ENCODE measurements at regions not wholly inside any gene's neighbourhood (a gene's known extent, or its start where the extent isn't known, plus 50 kb on each side); places are given as distances from the start of the nearest gene placed in this dataset.

DNA sequence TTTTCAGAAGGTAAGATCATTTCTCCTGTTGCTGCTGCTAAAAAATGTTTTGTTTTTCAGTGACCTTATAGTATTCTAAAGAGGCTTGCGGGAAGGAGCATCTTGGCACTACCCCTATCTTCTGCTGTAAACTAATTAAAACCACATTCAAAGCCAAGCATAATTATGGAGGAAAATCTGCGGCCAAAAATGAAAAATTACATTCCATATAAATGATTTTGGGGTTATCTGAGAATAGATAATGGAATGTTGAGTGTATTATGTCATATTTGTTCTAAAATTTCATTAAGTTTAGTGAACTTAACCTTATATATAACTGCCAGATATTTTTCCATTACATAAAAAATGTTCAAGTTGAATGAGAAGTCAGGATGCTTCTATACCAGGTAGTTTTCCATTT, 170.4 kb upstream of the TMC3 start:
- TF ChIP-seq, protein P1, sequence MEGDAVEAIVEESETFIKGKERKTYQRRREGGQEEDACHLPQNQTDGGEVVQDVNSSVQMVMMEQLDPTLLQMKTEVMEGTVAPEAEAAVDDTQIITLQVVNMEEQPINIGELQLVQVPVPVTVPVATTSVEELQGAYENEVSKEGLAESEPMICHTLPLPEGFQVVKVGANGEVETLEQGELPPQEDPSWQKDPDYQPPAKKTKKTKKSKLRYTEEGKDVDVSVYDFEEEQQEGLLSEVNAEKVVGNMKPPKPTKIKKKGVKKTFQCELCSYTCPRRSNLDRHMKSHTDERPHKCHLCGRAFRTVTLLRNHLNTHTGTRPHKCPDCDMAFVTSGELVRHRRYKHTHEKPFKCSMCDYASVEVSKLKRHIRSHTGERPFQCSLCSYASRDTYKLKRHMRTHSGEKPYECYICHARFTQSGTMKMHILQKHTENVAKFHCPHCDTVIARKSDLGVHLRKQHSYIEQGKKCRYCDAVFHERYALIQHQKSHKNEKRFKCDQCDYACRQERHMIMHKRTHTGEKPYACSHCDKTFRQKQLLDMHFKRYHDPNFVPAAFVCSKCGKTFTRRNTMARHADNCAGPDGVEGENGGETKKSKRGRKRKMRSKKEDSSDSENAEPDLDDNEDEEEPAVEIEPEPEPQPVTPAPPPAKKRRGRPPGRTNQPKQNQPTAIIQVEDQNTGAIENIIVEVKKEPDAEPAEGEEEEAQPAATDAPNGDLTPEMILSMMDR (conservative IDR thresholded peaks at IDR 0.05; ENCODE audit: low read depth, low read length): no peak
- no peak for DNase-seq (ENCODE audit: low read depth)
- no peak overlapping the region for H3K4me3 ChIP-seq (ENCODE audit: low read depth, low read length)

GRCh38 chr15:81540909-81541308, 166.9 kb upstream of the TMC3 start:
- DNase-seq (ENCODE audit: low read depth): no peak
- TF ChIP-seq, protein P1 (conservative IDR thresholded peaks at IDR 0.05; ENCODE audit: low read depth, low read length): no peak
- no peak overlapping the region for H3K4me3 ChIP-seq (ENCODE audit: low read depth, low read length)

GRCh38 chr15:81536356-81536755, 162.3 kb upstream of the TMC3 start:
- no peak for DNase-seq (ENCODE audit: low read depth)
- no peak overlapping the region for H3K4me3 ChIP-seq (ENCODE audit: low read depth, low read length)
- TF ChIP-seq, protein P1 (conservative IDR thresholded peaks at IDR 0.05; ENCODE audit: low read depth, low read length): no peak

- TF ChIP-seq, protein P1 (conservative IDR thresholded peaks at IDR 0.05; ENCODE audit: low read depth, low read length): no peak
Measured at GRCh38 chr15:81534124-81534523, 160.1 kb upstream of the TMC3 start.

GRCh38 chr15:81532001-81532400, 158.0 kb upstream of the TMC3 start:
- TF ChIP-seq, protein P1 (conservative IDR thresholded peaks at IDR 0.05; ENCODE audit: low read depth, low read length): no peak
- DNase-seq (ENCODE audit: low read depth): peak; percentile 19

More at GRCh38 chr15:81534124-81534523, 160.1 kb upstream of the TMC3 start:
- no peak overlapping the region for H3K4me3 ChIP-seq (ENCODE audit: low read depth, low read length)
- DNase-seq (ENCODE audit: low read depth): no peak

DNA sequence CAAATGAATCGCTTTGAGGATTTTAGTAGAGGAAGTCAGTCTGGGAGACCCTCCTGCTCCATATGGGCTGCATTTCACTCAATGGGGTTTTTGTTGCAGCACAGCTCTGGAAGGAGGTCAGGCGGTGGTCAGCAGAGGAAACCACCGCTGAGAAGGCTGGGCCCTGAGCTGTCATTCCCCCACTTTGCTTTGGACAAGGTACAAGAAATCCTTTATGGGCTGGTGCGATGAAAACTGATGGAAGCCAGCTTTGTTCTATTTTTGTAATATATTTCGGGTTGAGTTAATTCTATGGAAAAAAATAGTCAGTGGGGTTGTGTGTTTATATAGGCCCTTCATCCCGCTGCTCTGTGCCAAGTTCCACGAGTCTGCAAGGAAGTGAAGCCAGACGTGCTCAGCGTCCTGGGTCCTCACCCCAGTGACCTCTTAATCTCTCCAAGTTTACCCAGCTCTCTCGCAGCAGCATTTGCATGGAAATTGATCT, 157.1 kb upstream of the TMC3 start:
- TF ChIP-seq, protein P1 (conservative IDR thresholded peaks at IDR 0.05; ENCODE audit: low read depth, low read length): no peak
- H3K4me3 ChIP-seq (ENCODE audit: low read depth, low read length): no peak overlapping the region
- DNase-seq (ENCODE audit: low read depth): peak; percentile 25

More at GRCh38 chr15:81532001-81532400, 158.0 kb upstream of the TMC3 start:
- no peak overlapping the region for H3K4me3 ChIP-seq (ENCODE audit: low read depth, low read length)

GRCh38 chr15:81530271-81530691, 156.3 kb upstream of the TMC3 start:
- TF ChIP-seq, protein P1 (conservative IDR thresholded peaks at IDR 0.05; ENCODE audit: low read depth, low read length): no peak
- DNase-seq (ENCODE audit: low read depth): no peak

More at GRCh38 chr15:81530271-81530691, 156.3 kb upstream of the TMC3 start:
- H3K4me3 ChIP-seq (ENCODE audit: low read depth, low read length): no peak overlapping the region
